HG03045 (cell line): ENCODE measurements at regions not wholly inside any gene's neighbourhood (a gene's known extent, or its start where the extent isn't known, plus 50 kb on each side); places are given as distances from the start of the nearest gene placed in this dataset.
"Not testable (repeated sequence)": the region's sequence is repeated elsewhere in the genome, so short reads cannot be mapped to it uniquely, and the experiment has no call there.

Experiments used
- ATAC-seq: cut with Tn5 transposase; IDR thresholded peaks from one replicate; pipeline ENCODE4 v1.9.1; 2021; ENCODE audit warnings: mild to moderate bottlenecking, moderate library complexity; ENCODE audit not compliant: unreplicated experiment

DNA sequence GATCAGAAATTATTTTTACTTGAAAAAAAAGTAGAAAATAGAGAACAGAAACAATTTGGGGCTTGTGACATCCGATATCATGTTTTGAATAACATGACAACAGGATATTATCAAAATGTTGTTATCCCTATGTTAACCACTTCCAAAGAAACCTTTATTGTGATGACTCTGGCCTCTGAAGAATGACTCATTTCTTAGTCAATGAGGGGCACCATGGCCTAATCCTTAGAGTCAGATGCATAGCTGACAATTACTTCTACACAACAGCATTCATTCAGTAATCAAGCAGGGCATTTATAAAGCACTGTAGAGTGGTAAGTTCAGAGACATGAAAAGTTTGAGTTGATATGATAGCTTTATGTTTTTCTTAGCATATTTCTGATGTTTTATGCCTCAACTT, 703.0 kb downstream of the RNF144A start:
- ATAC-seq = no peak

DNA sequence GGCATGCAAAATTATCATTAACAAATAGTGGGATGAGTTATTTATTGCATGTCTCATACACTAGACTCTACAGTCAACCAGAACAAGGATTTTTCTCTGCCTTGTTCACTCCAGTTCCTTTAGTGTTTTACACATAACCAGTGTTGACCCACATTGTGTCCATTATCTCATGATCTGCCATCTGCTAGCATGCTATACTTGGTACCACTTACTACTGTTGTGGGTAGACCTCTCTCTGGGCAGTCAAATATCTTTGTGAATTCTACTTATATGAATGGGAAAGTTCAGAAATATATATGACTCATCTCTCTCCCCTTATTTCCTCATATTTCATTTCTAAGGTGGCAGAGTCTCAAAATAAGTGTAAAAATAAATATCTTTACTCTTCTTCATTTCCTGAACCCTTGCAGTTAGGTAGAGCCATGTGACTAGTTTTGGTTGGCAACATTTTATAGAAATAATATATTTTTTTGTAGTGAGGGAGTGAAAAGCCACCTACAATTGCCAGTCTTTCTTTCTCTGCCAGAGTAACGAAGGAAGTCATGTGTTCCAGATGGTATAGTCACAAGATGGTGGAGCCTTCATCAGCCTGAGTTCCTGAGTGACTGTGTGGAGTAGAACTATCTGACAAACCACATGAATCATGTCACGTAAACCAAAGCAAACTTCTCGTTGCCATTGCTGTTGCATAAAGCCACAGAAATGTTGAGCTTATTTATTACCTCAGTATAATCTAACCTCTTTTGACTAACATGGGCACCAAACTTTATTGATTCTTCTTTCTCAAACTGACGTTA, 704.0 kb downstream of the RNF144A start:
- no peak for ATAC-seq

GRCh38 chr2:7625392-7626138, 708.4 kb downstream of the RNF144A start:
- no peak for ATAC-seq

GRCh38 chr2:7626139-7626537, 708.9 kb downstream of the RNF144A start:
- no peak for ATAC-seq

GRCh38 chr2:7627583-7627982, 710.4 kb downstream of the RNF144A start:
- ATAC-seq = no peak

DNA sequence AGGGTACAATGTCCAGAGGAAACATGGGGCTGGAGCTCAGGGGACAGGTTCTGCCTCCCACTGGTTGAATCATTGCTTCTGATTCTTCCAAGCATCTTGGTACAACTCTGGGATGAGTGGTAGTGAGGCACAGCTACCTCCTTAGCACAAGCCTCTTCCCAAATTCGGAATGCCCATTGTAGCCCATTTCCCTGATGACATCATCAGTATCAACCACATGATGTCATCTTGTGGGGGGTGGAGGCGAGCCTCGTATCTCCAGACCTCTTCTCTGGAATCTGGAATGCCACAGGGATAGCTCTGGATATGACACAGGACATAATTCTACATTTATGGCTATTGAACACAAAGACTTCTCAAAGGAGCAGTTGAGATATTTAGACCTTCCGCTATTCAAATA, 715.2 kb downstream of the RNF144A start:
- ATAC-seq = no peak

GRCh38 chr2:7633566-7634153, 716.4 kb downstream of the RNF144A start:
- ATAC-seq = no peak

DNA sequence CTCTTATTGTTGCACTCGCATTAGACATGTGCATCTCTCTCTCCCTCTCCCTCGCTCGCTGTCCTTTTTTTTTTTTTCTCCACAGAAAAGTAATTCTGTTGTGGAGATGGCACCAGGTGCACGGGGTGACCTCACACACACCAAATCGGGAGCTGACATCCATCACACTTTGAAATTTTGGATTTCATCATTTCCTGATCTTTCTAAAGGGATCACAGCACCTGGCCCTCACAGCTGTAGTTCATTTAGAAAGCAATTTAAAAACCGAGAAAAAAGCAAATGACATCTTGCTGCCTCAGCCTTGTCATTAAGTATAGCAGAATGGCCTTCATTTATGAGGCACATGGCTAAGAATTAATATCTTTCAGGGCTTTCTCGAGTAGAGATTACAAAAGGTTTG, 717.2 kb downstream of the RNF144A start:
- no peak for ATAC-seq

GRCh38 chr2:7639476-7639875, 722.3 kb downstream of the RNF144A start:
- no peak for ATAC-seq

GRCh38 chr2:7641272-7641671, 724.1 kb downstream of the RNF144A start:
- not testable (repeated sequence) for ATAC-seq

GRCh38 chr2:7646024-7646423, 728.8 kb downstream of the RNF144A start:
- no peak for ATAC-seq

GRCh38 chr2:7646661-7647060, 729.4 kb downstream of the RNF144A start:
- ATAC-seq = no peak

DNA sequence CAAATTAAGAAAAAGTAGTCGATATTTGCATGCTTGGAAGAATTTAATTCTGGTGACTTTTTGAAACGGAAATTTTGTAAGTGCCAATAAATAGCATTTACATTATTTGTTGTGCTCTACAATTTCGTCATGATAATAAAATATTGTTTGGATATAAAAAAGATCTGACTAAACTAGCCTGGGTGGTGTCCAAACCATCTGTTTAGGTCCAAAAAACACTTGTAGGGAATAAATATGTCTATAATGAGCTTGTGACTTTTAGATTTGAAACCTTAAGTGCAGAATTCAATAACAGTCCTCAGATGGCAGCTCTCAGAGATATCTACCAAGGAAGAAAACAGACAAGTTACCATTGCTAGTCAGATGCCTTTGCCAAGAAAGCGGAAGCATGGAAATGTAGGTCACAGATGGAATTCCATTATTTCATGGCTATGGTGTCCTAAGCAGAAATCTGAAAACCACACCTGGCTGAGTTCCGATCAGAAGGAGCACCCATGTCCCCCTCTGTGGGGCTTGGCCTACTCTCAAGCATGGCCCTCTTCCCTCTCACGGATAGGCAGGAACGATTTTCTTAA, 731.1 kb downstream of the RNF144A start:
- no peak for ATAC-seq

GRCh38 chr2:7649461-7650228, 732.4 kb downstream of the RNF144A start:
- no peak for ATAC-seq

DNA sequence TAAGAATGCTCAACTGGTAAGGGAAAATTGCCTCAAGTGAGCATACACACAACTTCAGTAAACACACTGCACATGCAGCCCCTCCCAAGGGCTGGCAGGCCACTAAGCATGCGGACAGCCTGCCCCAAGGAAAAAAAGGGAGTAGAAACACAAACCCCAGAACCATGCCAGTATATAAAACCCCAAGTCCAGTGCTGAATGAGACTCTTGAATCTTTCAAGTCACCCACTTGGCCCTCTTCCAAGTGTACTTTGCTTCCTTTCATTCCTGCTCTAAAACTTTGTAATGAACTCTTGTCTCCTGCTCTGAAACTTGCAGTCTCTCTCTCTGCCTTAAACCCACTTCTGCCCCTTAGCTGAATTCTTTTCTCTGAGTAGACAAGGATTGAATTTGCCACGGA, 736.4 kb downstream of the RNF144A start:
- ATAC-seq = no peak

GRCh38 chr2:7655629-7656028, 738.4 kb downstream of the RNF144A start:
- ATAC-seq = no peak

- ATAC-seq = not testable (repeated sequence)
Observed at GRCh38 chr2:7657526-7657925, 740.3 kb downstream of the RNF144A start.

GRCh38 chr2:7658486-7658885, 741.3 kb downstream of the RNF144A start:
- ATAC-seq = no peak

DNA sequence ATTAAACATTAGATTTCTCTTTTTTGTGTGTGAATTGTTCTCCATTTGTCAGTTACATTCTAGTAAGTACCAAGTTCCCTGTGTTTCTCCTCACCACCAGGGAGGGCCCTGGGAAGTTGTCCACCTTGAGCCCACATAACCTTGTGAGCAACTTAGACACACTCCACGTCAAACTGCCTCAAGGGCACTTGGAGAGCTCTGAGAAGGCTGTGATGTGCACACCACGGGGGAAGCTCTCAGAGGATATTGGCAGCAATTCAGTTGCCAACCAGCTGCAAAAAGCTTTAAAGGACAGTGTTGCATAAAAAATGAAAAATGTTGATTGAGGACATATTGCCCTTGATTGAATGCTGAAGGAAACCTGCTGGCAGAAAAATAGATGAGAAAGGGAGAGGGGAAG, 743.6 kb downstream of the RNF144A start:
- ATAC-seq = no peak

DNA sequence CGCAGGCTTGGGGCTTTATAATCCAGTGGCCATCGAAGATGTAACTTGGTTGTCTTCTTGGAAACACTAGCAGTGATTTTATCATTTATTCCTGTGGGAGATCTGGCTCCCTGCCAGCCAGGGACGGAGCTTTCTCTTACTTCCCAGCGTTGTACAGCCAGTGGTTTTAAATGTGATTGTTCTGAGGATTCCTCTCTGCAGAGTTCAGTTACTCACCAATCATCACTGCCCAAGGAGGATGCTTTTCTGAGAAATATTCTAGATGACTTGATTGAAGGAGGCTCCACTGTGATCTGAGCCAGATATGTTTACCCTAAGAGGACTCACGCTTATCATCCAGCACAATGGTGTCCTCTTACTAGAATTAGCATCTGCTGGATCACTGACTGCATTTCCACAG, 744.3 kb downstream of the RNF144A start:
- ATAC-seq = no peak

GRCh38 chr2:7665880-7666279, 748.7 kb downstream of the RNF144A start:
- no peak for ATAC-seq
